C4-2B (cell line): ENCODE measurements at regions not wholly inside any gene's neighbourhood (a gene's known extent, or its start where the extent isn't known, plus 50 kb on each side); places are given as distances from the start of the nearest gene placed in this dataset.
"Not testable (repeated sequence)": the region's sequence is repeated elsewhere in the genome, so short reads cannot be mapped to it uniquely, and the experiment has no call there.

Experiments used
- ZFX ChIP-seq: fragments of 450-650 bp; IDR thresholded peaks from 2 replicates; pipeline ENCODE4 v1.6.1; 2017
- TF ChIP-seq, protein P1 (sequence below): fragments of 450-650 bp; conservative IDR thresholded peaks from 2 replicates; pipeline ENCODE4 v1.5.1; 2017; ENCODE audit warnings: mild to moderate bottlenecking

DNA sequence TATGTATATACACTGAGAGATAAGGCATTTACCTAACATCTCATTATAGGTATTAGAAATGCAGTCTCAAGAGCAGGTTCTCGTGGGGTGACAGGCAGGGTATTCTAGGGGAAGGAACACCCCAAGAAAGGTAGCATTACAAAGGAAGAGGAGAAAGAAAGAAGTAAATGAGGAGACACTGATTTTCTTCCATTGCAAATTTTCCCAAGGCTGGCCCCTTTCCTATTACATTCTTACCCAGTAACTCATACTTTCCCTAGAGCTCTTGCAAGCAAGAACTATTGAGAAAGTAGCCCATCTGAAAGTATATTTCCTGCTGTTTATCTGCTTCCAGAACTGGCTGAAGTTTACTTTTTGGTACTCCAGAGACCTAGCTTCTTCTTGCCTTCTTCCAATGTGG is 287.0 kb downstream of the ZNF326 start:
- TF ChIP-seq, protein P1, sequence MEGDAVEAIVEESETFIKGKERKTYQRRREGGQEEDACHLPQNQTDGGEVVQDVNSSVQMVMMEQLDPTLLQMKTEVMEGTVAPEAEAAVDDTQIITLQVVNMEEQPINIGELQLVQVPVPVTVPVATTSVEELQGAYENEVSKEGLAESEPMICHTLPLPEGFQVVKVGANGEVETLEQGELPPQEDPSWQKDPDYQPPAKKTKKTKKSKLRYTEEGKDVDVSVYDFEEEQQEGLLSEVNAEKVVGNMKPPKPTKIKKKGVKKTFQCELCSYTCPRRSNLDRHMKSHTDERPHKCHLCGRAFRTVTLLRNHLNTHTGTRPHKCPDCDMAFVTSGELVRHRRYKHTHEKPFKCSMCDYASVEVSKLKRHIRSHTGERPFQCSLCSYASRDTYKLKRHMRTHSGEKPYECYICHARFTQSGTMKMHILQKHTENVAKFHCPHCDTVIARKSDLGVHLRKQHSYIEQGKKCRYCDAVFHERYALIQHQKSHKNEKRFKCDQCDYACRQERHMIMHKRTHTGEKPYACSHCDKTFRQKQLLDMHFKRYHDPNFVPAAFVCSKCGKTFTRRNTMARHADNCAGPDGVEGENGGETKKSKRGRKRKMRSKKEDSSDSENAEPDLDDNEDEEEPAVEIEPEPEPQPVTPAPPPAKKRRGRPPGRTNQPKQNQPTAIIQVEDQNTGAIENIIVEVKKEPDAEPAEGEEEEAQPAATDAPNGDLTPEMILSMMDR: not testable (repeated sequence)
- TF ChIP-seq ZFX: not testable (repeated sequence)
